IPS DF 6.9 (cell line): ENCODE measurements at regions not wholly inside any gene's neighbourhood (a gene's known extent, or its start where the extent isn't known, plus 50 kb on each side); places are given as distances from the start of the nearest gene placed in this dataset.

Experiments used
- DNase-seq: peaks from one replicate; pipeline ENCODE4 v3.0.0-alpha.2; 2013; ENCODE audit warnings: low read depth, low spot score
- H3K27ac ChIP-seq: one replicate; pipeline ENCODE4 v1.5.1; 2013; ENCODE audit warnings: low read length, control low read depth
- H3K27me3 ChIP-seq: 2 replicates; pipeline ENCODE4 v1.6.1; 2013; ENCODE audit warnings: mild to moderate bottlenecking, low read length; ENCODE audit not compliant: control insufficient read depth, insufficient read depth
- H3K36me3 ChIP-seq: 2 replicates; pipeline ENCODE4 v1.6.1; 2013; ENCODE audit warnings: low read length; ENCODE audit not compliant: control insufficient read depth, insufficient read depth
- H3K4me1 ChIP-seq: 2 replicates; pipeline ENCODE4 v1.6.1; 2013; ENCODE audit warnings: low read length; ENCODE audit not compliant: control insufficient read depth, insufficient read depth
- H3K4me3 ChIP-seq: 2 replicates; pipeline ENCODE4 v1.5.1; 2013; ENCODE audit warnings: mild to moderate bottlenecking, low read length
- H3K9me3 ChIP-seq: 2 replicates; pipeline ENCODE4 v1.6.1; 2013; ENCODE audit warnings: low read length, inconsistent platforms; ENCODE audit not compliant: control insufficient read depth, insufficient read depth
- WGBS: extraction: QIAGEN DNeasy Blood & Tissue Kit; methylation state at CpG from one replicate; pipeline ENCODE4 v1.1.7; 2013; ENCODE audit warnings: mixed read lengths, missing lambda C conversion rate; ENCODE audit not compliant: insufficient read length, insufficient coverage; 5-methylcytosine and 5-hydroxymethylcytosine counted together

- WGBS, result no CpG with 5 or more reads among the region's 9 CpGs
- Histone ChIP-seq H3K9me3 (no peaks in the 10 kb centered on the region; the same call in 1 of the 2 replicates), H3K4me1 (no peaks in the 10 kb centered on the region), H3K36me3 (no peaks in the 10 kb centered on the region), H3K4me3 (no peak overlapping the region), H3K27ac (no peak overlapping the region), H3K27me3 (no peaks in the 10 kb centered on the region)
- DNase-seq, result no peak
These were observed 83.3 kb downstream of the EDEM1 start for GRCh38 chr3:5270666-5271371.

GRCh38 chr3:5271372-5271683, 83.8 kb downstream of the EDEM1 start:
- Histone ChIP-seq H3K27ac (no peak overlapping the region), H3K27me3 (no peaks in the 10 kb centered on the region), H3K36me3 (no peaks in the 10 kb centered on the region), H3K4me1 (no peaks in the 10 kb centered on the region), H3K9me3 (no peaks in the 10 kb centered on the region; the same call in 1 of the 2 replicates), H3K4me3 (no peak overlapping the region)
- no CpG with 5 or more reads among the region's 4 CpGs for WGBS
- DNase-seq, result no peak

GRCh38 chr3:5272387-5272786, 84.9 kb downstream of the EDEM1 start:
- H3K27me3 ChIP-seq, result no peaks in the 10 kb centered on the region

GRCh38 chr3:5274091-5274490, 86.6 kb downstream of the EDEM1 start:
- no peak for DNase-seq
- Histone ChIP-seq H3K36me3 (no peaks in the 10 kb centered on the region), H3K27ac (no peak overlapping the region), H3K9me3 (no peaks in the 10 kb centered on the region; the same call in 1 of the 2 replicates), H3K27me3 (no peaks in the 10 kb centered on the region), H3K4me1 (no peaks in the 10 kb centered on the region), H3K4me3 (no peak overlapping the region)
- no CpG with 5 or more reads among the region's 1 CpG for WGBS

More at GRCh38 chr3:5272387-5272786, 84.9 kb downstream of the EDEM1 start:
- Histone ChIP-seq H3K27ac (no peak overlapping the region), H3K9me3 (no peaks in the 10 kb centered on the region; the same call in 1 of the 2 replicates), H3K36me3 (no peaks in the 10 kb centered on the region), H3K4me3 (no peak overlapping the region), H3K4me1 (no peaks in the 10 kb centered on the region)
- no peak for DNase-seq
- WGBS, result no CpG with 5 or more reads among the region's 4 CpGs

- Histone ChIP-seq H3K9me3 (no peaks in the 10 kb centered on the region; the same call in 1 of the 2 replicates), H3K27ac (no peak overlapping the region), H3K4me1 (no peaks in the 10 kb centered on the region), H3K36me3 (no peaks in the 10 kb centered on the region), H3K4me3 (no peak overlapping the region), H3K27me3 (no peaks in the 10 kb centered on the region)
- no peak for DNase-seq
- WGBS, result no CpG with 5 or more reads among the region's 2 CpGs
These were observed 88.0 kb downstream of the EDEM1 start for GRCh38 chr3:5275529-5275928.

- H3K36me3 ChIP-seq, result no peaks in the 10 kb centered on the region
- no peaks in the 10 kb centered on the region for H3K27me3 ChIP-seq
- H3K4me1 ChIP-seq, result no peaks in the 10 kb centered on the region
- WGBS, result no CpG with 5 or more reads among the region's 8 CpGs
- H3K27ac ChIP-seq, result no peak overlapping the region
- no peak for DNase-seq
- no peak overlapping the region for H3K4me3 ChIP-seq
- no peaks in the 10 kb centered on the region; the same call in 1 of the 2 replicates for H3K9me3 ChIP-seq
These were observed 89.4 kb downstream of the EDEM1 start for GRCh38 chr3:5276934-5277333.

GRCh38 chr3:5277612-5278236, 90.2 kb downstream of the EDEM1 start:
- no peaks in the 10 kb centered on the region; the same call in 1 of the 2 replicates for H3K9me3 ChIP-seq
- no CpG with 5 or more reads among the region's 3 CpGs for WGBS

GRCh38 chr3:5278666-5279065, 91.2 kb downstream of the EDEM1 start:
- no peak overlapping the region for H3K4me3 ChIP-seq
- no peaks in the 10 kb centered on the region for H3K36me3 ChIP-seq
- no peaks in the 10 kb centered on the region; the same call in 1 of the 2 replicates for H3K9me3 ChIP-seq
- no peaks in the 10 kb centered on the region for H3K27me3 ChIP-seq
- H3K27ac ChIP-seq, result no peak overlapping the region
- no peak for DNase-seq
- no peaks in the 10 kb centered on the region for H3K4me1 ChIP-seq

More at GRCh38 chr3:5277612-5278236, 90.2 kb downstream of the EDEM1 start:
- H3K27me3 ChIP-seq, result no peaks in the 10 kb centered on the region
- H3K27ac ChIP-seq, result no peak overlapping the region
- no peak for DNase-seq
- no peaks in the 10 kb centered on the region for H3K4me1 ChIP-seq
- no peak overlapping the region for H3K4me3 ChIP-seq
- no peaks in the 10 kb centered on the region for H3K36me3 ChIP-seq

GRCh38 chr3:5282703-5283102, 95.2 kb downstream of the EDEM1 start:
- Histone ChIP-seq H3K27ac (no peak overlapping the region), H3K9me3 (no peaks in the 10 kb centered on the region; the same call in 1 of the 2 replicates), H3K36me3 (no peaks in the 10 kb centered on the region), H3K4me3 (no peak overlapping the region), H3K4me1 (no peaks in the 10 kb centered on the region), H3K27me3 (no peaks in the 10 kb centered on the region)
- no peak for DNase-seq
- no CpG with 5 or more reads among the region's 1 CpG for WGBS

GRCh38 chr3:5285439-5285838, 97.9 kb downstream of the EDEM1 start:
- no peaks in the 10 kb centered on the region for H3K36me3 ChIP-seq
- no peaks in the 10 kb centered on the region for H3K4me1 ChIP-seq
- H3K9me3 ChIP-seq, result no peaks in the 10 kb centered on the region; the same call in 1 of the 2 replicates
- no peak for DNase-seq
- no peak overlapping the region for H3K4me3 ChIP-seq
- H3K27me3 ChIP-seq, result no peaks in the 10 kb centered on the region
- H3K27ac ChIP-seq, result no peak overlapping the region

GRCh38 chr3:5290915-5291314, 103.4 kb downstream of the EDEM1 start:
- Histone ChIP-seq H3K27me3 (no peaks in the 10 kb centered on the region), H3K4me3 (no peak overlapping the region), H3K9me3 (no peaks in the 10 kb centered on the region; the same call in 1 of the 2 replicates), H3K27ac (no peak overlapping the region), H3K36me3 (no peaks in the 10 kb centered on the region), H3K4me1 (no peaks in the 10 kb centered on the region)
- no peak for DNase-seq
- no CpG with 5 or more reads among the region's 3 CpGs for WGBS
